ENCODE measurements at regions not wholly inside any gene's neighbourhood (a gene's known extent, or its start where the extent isn't known, plus 50 kb on each side); places are given as distances from the start of the nearest gene placed in this dataset.

GRCh38 chr14:66306101-66306500 is 180.1 kb upstream of the CCDC196 start:
- TF ChIP-seq CTCF (IDR thresholded peaks at IDR 0.05) = no peak
- H3K4me3 Mint-ChIP-seq = no peak overlapping the region
- DNase-seq = no peak
- peaks cover 68% of the 10 kb centered on the region for H3K9me3 Mint-ChIP-seq
- H3K36me3 Mint-ChIP-seq (ENCODE audit: low read depth) = 0 out of 2 replicates have a peak, but pooled peaks cover 4% of the 10 kb centered on the region
- peaks cover 3% of the 10 kb centered on the region; the same call in 1 of the 2 replicates for H3K27me3 Mint-ChIP-seq (ENCODE audit: insufficient read depth)
- H3K27ac Mint-ChIP-seq = no peak overlapping the region
- H3K4me1 Mint-ChIP-seq (ENCODE audit: low read depth) = no peaks in the 10 kb centered on the region

DNA sequence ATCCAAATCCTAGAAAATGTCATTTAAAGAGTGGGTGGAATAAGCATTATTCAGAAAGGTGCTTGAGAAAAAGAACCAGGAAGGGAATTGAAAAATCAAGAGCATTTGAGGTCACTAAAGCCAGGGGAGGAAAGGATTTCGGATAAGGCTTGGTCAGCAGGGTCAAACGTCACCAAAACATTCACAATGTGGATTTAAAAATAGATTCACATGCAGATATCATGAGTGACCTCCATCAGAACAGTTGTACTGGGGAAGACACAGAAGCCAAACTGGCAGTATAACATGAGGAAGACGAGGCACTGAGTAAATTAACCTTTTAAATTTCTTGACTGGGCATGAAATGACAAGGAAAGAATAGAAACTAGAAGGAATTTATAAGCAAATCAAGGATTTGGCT is 175.1 kb upstream of the CCDC196 start:
- Mint-ChIP-seq H3K4me1 (ENCODE audit: low read depth) (no peaks in the 10 kb centered on the region), H3K27ac (no peak overlapping the region), H3K27me3 (ENCODE audit: insufficient read depth) (no peaks in the 10 kb centered on the region), H3K9me3 (peaks cover 69% of the 10 kb centered on the region), H3K36me3 (ENCODE audit: low read depth) (0 out of 2 replicates have a peak, but pooled peaks cover 4% of the 10 kb centered on the region), H3K4me3 (no peak overlapping the region)
- DNase-seq = no peak
- TF ChIP-seq CTCF (IDR thresholded peaks at IDR 0.05) = no peak

DNA sequence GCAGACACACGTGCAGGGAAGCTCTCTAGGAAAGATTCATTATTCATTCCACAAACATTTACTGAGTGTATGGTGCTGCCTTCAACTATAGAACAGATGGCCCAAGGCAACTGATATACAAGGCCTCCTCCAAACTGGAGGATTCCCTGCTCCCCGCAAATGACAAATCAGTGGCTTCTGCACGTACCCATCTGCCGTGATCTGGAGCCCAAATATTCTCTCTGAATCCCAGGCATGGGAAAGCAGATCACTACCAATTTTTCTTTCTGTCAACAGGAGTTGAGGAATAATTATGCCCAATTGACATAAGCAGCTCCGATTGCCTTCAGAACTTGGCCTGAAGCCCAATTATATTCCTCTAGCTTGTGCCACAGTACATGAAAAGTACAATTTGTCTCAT is 174.2 kb upstream of the CCDC196 start:
- H3K4me3 Mint-ChIP-seq = no peak overlapping the region
- DNase-seq = no peak
- no peaks in the 10 kb centered on the region for H3K4me1 Mint-ChIP-seq (ENCODE audit: low read depth)
- H3K27ac Mint-ChIP-seq = no peak overlapping the region
- H3K27me3 Mint-ChIP-seq (ENCODE audit: insufficient read depth) = no peaks in the 10 kb centered on the region
- 0 out of 2 replicates have a peak, but pooled peaks cover 2% of the 10 kb centered on the region for H3K36me3 Mint-ChIP-seq (ENCODE audit: low read depth)
- peaks cover 61% of the 10 kb centered on the region for H3K9me3 Mint-ChIP-seq
- TF ChIP-seq CTCF (IDR thresholded peaks at IDR 0.05) = no peak

GRCh38 chr14:66312451-66312850 is 173.7 kb upstream of the CCDC196 start:
- H3K4me1 Mint-ChIP-seq (ENCODE audit: low read depth) = no peaks in the 10 kb centered on the region
- DNase-seq = no peak
- no peak overlapping the region for H3K4me3 Mint-ChIP-seq
- H3K27me3 Mint-ChIP-seq (ENCODE audit: insufficient read depth) = no peaks in the 10 kb centered on the region
- H3K9me3 Mint-ChIP-seq = peaks cover 64% of the 10 kb centered on the region
- H3K27ac Mint-ChIP-seq = no peak overlapping the region
- no peak for TF ChIP-seq CTCF (IDR thresholded peaks at IDR 0.05)
- H3K36me3 Mint-ChIP-seq (ENCODE audit: low read depth) = no peaks in the 10 kb centered on the region

- DNase-seq = no peak
- no peaks in the 10 kb centered on the region; the same call in 1 of the 2 replicates for H3K27me3 Mint-ChIP-seq (ENCODE audit: insufficient read depth)
- H3K27ac Mint-ChIP-seq = no peak overlapping the region
- peaks cover 59% of the 10 kb centered on the region for H3K9me3 Mint-ChIP-seq
- H3K4me3 Mint-ChIP-seq = no peak overlapping the region
- no peak for TF ChIP-seq CTCF (IDR thresholded peaks at IDR 0.05)
- no peaks in the 10 kb centered on the region for H3K36me3 Mint-ChIP-seq (ENCODE audit: low read depth)
- no peaks in the 10 kb centered on the region for H3K4me1 Mint-ChIP-seq (ENCODE audit: low read depth)
These were observed 171.1 kb upstream of the CCDC196 start for GRCh38 chr14:66315098-66315497.

DNA sequence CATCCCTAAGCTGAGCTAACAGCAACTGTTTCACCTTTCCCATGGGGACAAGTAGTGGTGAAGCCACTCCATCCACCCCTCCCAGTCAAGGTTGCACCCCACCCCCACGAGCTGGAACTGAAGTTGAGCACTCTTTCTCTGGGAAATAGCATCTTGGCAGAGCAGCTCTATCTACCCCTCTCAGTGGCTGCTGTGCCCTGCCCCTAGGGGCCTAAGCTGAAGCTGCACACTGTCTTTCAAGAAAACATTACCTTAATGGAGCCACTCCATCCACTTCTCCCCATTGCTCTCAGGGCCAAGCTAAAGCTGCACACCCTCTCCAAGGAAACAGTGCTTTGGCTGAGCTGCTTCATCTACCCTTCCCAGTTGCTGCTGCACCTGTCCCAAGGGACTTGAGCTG is 170.6 kb upstream of the CCDC196 start:
- Mint-ChIP-seq H3K4me3 (no peak overlapping the region), H3K9me3 (peaks cover 54% of the 10 kb centered on the region), H3K36me3 (ENCODE audit: low read depth) (no peaks in the 10 kb centered on the region), H3K27me3 (ENCODE audit: insufficient read depth) (no peaks in the 10 kb centered on the region; the same call in 1 of the 2 replicates), H3K4me1 (ENCODE audit: low read depth) (no peaks in the 10 kb centered on the region), H3K27ac (no peak overlapping the region)
- DNase-seq = no peak
- TF ChIP-seq CTCF (IDR thresholded peaks at IDR 0.05) = no peak
